GM18951 (cell line): ENCODE measurements at regions not wholly inside any gene's neighbourhood (a gene's known extent, or its start where the extent isn't known, plus 50 kb on each side); places are given as distances from the start of the nearest gene placed in this dataset.

Source experiments
- POLR2A ChIP-seq: IDR thresholded peaks from 4 replicates; pipeline ENCODE4 v1.6.1; 2011; ENCODE audit warnings: mild to moderate bottlenecking; ENCODE audit not compliant: insufficient read length, insufficient read depth; ENCODE audit errors: extremely low read depth
- in situ Hi-C: fragments of 300-500 bp; cut with MboI; formaldehyde crosslinking; loops from one replicate; pipeline ENCODE4 v1.12.0; 2022; ENCODE audit warnings: low sequenced_read_pairs, mixed read lengths, inconsistent platforms; ENCODE audit not compliant: unreplicated experiment

- in situ Hi-C loops, result no loop called here
- TF ChIP-seq POLR2A, result no peak
Measured at GRCh38 chr2:234772733-234773060, 179.1 kb upstream of the SH3BP4 start.

DNA sequence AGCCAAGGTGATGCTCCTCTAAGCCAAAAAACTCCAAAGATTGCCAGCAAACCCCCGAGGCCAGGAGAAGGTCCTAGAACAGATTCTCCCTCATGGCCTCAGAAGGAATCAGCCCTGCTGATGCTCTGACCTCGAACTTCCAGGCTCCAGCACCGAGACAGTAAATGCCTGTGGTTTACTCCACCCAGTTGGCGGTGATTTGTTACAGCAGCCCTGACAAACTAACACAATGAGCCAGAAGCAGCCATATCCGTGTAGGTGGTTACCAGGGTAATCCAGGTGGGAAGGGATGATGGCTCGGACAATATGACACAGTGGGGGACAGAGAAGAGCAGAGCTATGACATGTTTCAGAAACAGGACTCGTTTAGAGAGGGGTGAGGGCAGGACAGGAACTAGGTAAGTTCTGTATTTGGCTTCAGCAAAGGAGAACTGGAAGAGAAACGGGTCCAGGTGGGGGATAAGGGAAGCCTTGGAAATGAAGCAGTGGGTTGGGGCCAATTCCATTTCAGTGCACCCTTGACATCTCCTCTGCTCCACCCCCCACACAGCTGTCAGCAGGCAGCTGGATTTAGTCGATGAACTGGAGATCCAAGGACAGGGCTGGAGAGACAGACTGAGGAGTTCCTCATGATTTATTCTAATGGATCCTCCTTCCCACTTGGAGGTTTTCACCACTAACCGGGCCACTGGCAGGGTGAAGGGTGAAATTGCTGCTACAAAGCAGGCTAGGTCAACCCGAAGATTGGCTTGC, 179.7 kb upstream of the SH3BP4 start:
- in situ Hi-C loops, result no loop called here
- no peak for TF ChIP-seq POLR2A

DNA sequence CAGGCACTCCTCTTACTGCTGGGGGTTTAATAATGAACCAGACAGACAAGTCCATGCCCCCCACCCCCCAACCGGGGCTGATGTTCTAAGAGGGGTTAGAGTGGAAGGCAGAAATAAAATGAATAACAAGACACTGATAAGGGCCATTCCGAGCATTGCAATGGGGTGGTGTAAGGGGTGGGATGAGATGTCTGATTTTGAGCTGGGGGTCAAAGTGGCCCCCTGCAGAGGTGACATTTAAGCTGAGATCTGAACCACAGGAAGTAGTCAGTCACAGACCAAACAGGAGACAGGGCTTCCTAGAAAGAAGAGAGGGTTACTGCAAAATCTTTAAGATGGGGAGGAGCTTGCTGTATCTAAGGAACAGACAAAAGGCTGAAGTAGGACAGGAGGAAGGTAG, 180.6 kb upstream of the SH3BP4 start:
- TF ChIP-seq POLR2A, result no peak
- in situ Hi-C loops, result no loop called here

DNA sequence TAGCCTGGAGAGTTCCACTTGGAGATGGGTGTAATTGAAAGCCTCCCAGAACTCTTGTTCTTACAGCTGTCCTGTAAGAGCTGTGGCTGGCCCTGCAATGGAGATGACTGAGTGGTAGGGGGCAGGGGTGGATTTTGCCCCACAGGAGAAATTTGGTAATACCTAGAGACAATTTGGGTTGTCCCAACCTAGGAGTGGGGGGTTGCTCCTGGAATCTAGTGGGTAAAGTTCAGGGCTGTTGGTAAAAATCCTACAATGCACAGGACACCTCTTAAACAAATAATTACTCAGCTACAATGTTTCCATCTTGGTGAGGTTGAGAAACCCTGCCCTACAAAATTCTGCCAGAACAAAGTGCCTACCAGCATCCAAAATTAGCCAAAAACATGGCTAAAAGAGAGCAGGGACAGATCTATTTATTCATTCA, 181.1 kb upstream of the SH3BP4 start:
- TF ChIP-seq POLR2A, result no peak
- in situ Hi-C loops, result no loop called here

- in situ Hi-C loops, result no loop called here
- TF ChIP-seq POLR2A, result no peak
Measured at GRCh38 chr2:234770031-234770506, 181.7 kb upstream of the SH3BP4 start.

- TF ChIP-seq POLR2A, result no peak
- in situ Hi-C loops, result no loop called here
Measured at GRCh38 chr2:234768608-234769196, 183.1 kb upstream of the SH3BP4 start.

- no peak for TF ChIP-seq POLR2A
- in situ Hi-C loops, result no loop called here
Measured at GRCh38 chr2:234765279-234765678, 186.5 kb upstream of the SH3BP4 start.

- TF ChIP-seq POLR2A, result no peak
- in situ Hi-C loops, result no loop called here
Measured at GRCh38 chr2:234764372-234764771, 187.4 kb upstream of the SH3BP4 start.

DNA sequence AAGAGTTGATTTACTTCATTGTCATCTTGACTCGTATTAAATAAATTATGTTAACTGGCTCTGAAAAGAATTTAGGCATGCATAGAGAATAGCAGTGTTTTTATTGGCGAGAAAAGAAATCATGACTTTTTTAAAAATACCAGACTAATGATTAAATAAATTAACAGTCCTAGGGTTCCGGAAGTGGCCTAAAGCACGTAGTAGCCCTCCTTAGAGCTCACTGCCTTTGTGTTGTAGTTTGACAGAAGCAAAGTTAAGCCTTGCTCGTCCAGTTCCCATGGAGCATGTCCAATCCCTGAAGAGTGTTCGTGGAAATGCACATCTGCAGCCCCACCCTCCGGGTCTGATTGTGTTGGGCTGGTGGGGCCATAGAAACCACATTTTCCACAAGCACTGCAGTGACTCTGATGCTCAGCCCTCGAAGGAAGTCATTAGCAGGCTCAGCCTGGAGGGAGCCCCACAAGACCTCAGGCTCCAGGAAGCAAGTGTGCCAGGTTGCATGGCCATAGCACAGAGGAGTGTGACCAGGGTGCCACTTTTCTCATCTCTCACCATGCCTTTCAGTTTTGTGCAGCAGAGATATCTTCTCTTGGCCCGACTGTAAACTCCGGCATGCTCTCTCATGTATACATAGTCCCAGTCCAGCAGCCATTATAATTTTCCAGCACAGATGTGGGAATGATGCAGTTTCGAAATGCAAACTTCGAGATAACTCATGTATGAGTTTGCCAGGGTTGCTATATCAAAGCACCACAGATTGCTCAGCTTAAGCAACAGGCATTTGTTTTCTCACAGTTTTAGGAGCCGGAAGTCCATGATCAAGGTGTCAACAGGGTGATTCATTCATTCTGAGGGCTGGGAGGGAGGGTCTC, 188.6 kb upstream of the SH3BP4 start:
- in situ Hi-C loops, result no loop called here
- no peak for TF ChIP-seq POLR2A

- in situ Hi-C loops, result no loop called here
- TF ChIP-seq POLR2A, result no peak
Measured at GRCh38 chr2:234761910-234762309, 189.9 kb upstream of the SH3BP4 start.

DNA sequence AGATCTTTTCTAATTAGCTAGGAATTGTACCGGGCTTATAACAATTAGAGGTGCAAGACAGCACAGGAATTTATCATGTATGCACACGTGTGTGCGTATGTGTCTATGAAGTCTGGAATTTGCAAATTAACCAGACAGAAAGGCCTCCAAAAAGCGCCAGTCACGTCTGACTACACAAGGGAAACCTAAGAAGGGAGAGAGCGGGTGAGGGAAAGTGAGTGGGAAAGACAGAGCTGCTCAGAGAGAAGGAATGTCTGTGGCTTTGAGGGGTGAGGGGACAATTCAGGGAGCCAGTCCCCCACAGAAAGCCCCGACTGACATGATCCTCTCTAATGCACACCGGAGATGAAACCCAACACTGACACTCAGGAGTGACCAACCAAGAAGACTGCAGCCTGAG, 197.7 kb upstream of the SH3BP4 start:
- TF ChIP-seq POLR2A, result no peak
- in situ Hi-C loops, result no loop called here

- in situ Hi-C loops, result no loop called here
- TF ChIP-seq POLR2A, result no peak
Measured at GRCh38 chr2:234753701-234754100, 198.1 kb upstream of the SH3BP4 start.

- in situ Hi-C loops, result no loop called here
- TF ChIP-seq POLR2A, result no peak
Measured at GRCh38 chr2:234752966-234753365, 198.9 kb upstream of the SH3BP4 start.
